CD4-positive, alpha-beta T cell (primary cell): ENCODE measurements at regions not wholly inside any gene's neighbourhood (a gene's known extent, or its start where the extent isn't known, plus 50 kb on each side); places are given as distances from the start of the nearest gene placed in this dataset.

Experiments used
- ATAC-seq: fragments of 200-7000 bp; cut with Tn5 transposase; one replicate; pipeline ENCODE4 v1.10.0; 2022; ENCODE audit warnings: mild to moderate bottlenecking; ENCODE audit not compliant: poor library complexity
- CTCF ChIA-PET: fragments of 350-600 bp; sonication (Branson Sonifier 250); formaldehyde crosslinking; loops from one replicate; lab custom pipeline; 2021; ENCODE audit warnings: antibody characterized with exemption, inconsistent platforms; lab: Charles Lee
- POLR2A ChIA-PET: fragments of 350-600 bp; sonication (Branson Sonifier 250); formaldehyde crosslinking; loops from one replicate; lab custom pipeline; 2021; ENCODE audit warnings: antibody characterized with exemption, inconsistent platforms; lab: Charles Lee
- DNase-seq, 14 experiments: peaks; one replicate each; pipeline ENCODE4 v3.0.0-alpha.2; 2013 to 2020; ENCODE audit warnings: mixed read lengths in 2 of 14
- H3K27ac ChIP-seq, 2 donors: one replicate each; pipeline versions ENCODE4 v1.5.1 to v1.7.0; 2013; ENCODE audit warnings: low read length in 2 of 2, low read depth in 1 of 2, mild to moderate bottlenecking in 1 of 2
- H3K27me3 ChIP-seq, 2 experiments: 1 replicate in 1 of 2; 2 replicates in 1 of 2; pipeline versions ENCODE4 v1.6.1 to v1.7.0; 2013; ENCODE audit warnings: low read length in 2 of 2, control low read depth in 1 of 2, mild to moderate bottlenecking in 1 of 2, moderate library complexity in 1 of 2; ENCODE audit not compliant: insufficient read depth in 2 of 2, control insufficient read depth in 1 of 2
- H3K36me3 ChIP-seq: one replicate; pipeline ENCODE4 v1.6.1; 2013; ENCODE audit warnings: low read length, control low read depth; ENCODE audit not compliant: insufficient read depth
- H3K4me1 ChIP-seq: one replicate; pipeline ENCODE4 v1.6.1; 2013; ENCODE audit warnings: low read length, control low read depth; ENCODE audit not compliant: insufficient read depth
- H3K4me3 ChIP-seq: one replicate; pipeline ENCODE4 v1.5.1; 2013; ENCODE audit warnings: mild to moderate bottlenecking, low read length, moderate library complexity
- H3K9me3 ChIP-seq, 2 experiments: 1 replicate in 1 of 2; 2 replicates in 1 of 2; pipeline versions ENCODE4 v1.6.1 to v1.7.0; 2013; ENCODE audit warnings: low read length in 2 of 2, mild to moderate bottlenecking in 2 of 2, control low read depth in 1 of 2, moderate library complexity in 1 of 2; ENCODE audit not compliant: control insufficient read depth in 1 of 2, insufficient read depth in 1 of 2
- H3K27ac Mint-ChIP-seq: one replicate; pipeline ENCODE4 v1.8.0; 2020; ENCODE audit warnings: mixed read lengths
- H3K27me3 Mint-ChIP-seq: one replicate; pipeline ENCODE4 v1.8.0; 2021; ENCODE audit warnings: mixed read lengths
- H3K36me3 Mint-ChIP-seq: one replicate; pipeline ENCODE4 v1.8.0; 2021; ENCODE audit warnings: low read depth, mixed read lengths
- H3K4me1 Mint-ChIP-seq: one replicate; pipeline ENCODE4 v1.8.0; 2021; ENCODE audit warnings: low read depth, mixed read lengths
- H3K4me3 Mint-ChIP-seq: one replicate; pipeline ENCODE4 v1.8.0; 2020; ENCODE audit warnings: mild to moderate bottlenecking, mixed read lengths
- H3K9me3 Mint-ChIP-seq: one replicate; pipeline ENCODE4 v1.8.0; 2020; ENCODE audit warnings: mixed read lengths
- intact Hi-C, 2 experiments: fragments of 100-400 bp; cut with DNase I in 1 of 2; cut with micrococcal nuclease in 1 of 2; formaldehyde crosslinking; loops; one replicate each; pipeline versions ENCODE4 v1.15.1 to v1.9.0; 2023 to 2025; cut with DNase I, micrococcal nuclease
- TF ChIP-seq, protein P1 (sequence below): fragments of 200-600 bp; IDR thresholded peaks from one replicate; pipeline ENCODE4 v1.8.0; 2022; ENCODE audit warnings: antibody characterized with exemption, mild to moderate bottlenecking

DNA sequence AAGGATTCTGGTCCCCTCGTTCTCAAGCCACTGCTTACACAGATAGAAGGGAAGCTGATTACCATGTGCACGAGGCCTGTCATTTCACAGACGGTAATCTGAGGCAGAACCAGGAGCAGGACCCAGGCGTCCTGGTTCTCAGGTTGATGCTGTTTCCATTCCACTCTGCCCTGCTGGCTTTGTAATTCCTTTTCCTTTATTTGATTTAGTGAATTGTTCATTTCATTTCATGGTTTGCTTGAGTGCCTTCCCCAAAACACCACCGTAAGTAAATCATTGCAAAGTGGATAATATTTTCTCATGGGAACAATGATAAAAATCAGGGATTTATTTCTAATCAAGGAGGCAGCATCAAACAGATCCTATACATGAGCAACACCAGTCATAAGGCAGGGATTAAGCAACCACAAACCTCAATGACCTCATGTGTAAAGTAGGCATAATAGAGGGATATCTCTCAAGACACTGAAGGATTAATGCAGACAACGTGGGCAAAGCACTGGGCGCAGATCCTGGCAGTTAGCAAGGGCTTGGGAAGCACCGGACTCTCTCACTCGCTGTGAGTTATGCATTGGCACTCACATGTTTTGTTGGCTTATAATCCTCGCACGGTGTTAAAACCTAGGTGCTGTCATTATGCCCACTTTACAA lies 229.5 kb upstream of the FOXQ1 start:
- CTCF ChIA-PET: no interaction called here
- H3K4me3 ChIP-seq: no peak overlapping the region
- H3K27me3 ChIP-seq: peaks cover 0 to 6% of the 10 kb centered on the region in 2 experiments
- intact Hi-C loops: no loop called here
- H3K9me3 ChIP-seq: peaks cover 0 to 8% of the 10 kb centered on the region in 2 experiments
- TF ChIP-seq, protein P1, sequence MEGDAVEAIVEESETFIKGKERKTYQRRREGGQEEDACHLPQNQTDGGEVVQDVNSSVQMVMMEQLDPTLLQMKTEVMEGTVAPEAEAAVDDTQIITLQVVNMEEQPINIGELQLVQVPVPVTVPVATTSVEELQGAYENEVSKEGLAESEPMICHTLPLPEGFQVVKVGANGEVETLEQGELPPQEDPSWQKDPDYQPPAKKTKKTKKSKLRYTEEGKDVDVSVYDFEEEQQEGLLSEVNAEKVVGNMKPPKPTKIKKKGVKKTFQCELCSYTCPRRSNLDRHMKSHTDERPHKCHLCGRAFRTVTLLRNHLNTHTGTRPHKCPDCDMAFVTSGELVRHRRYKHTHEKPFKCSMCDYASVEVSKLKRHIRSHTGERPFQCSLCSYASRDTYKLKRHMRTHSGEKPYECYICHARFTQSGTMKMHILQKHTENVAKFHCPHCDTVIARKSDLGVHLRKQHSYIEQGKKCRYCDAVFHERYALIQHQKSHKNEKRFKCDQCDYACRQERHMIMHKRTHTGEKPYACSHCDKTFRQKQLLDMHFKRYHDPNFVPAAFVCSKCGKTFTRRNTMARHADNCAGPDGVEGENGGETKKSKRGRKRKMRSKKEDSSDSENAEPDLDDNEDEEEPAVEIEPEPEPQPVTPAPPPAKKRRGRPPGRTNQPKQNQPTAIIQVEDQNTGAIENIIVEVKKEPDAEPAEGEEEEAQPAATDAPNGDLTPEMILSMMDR: no peak
- Mint-ChIP-seq H3K4me1 (no peaks in the 10 kb centered on the region), H3K4me3 (no peak overlapping the region), H3K36me3 (no peaks in the 10 kb centered on the region), H3K27ac (no peak overlapping the region), H3K27me3 (peaks cover 20% of the 10 kb centered on the region), H3K9me3 (no peaks in the 10 kb centered on the region)
- H3K4me1 ChIP-seq: no peaks in the 10 kb centered on the region
- DNase-seq: no peak
- no peak overlapping the region for H3K27ac ChIP-seq
- POLR2A ChIA-PET: no interaction called here
- ATAC-seq: no peak
- H3K36me3 ChIP-seq: no peaks in the 10 kb centered on the region

GRCh38 chr6:1081551-1082284 lies 230.2 kb upstream of the FOXQ1 start:
- Histone ChIP-seq H3K36me3 (no peaks in the 10 kb centered on the region), H3K4me3 (no peak overlapping the region), H3K27me3 (peaks cover 0 to under 1% of the 10 kb centered on the region in 2 experiments), H3K9me3 (peaks cover 0 to 8% of the 10 kb centered on the region in 2 experiments), H3K27ac (no peak overlapping the region), H3K4me1 (no peaks in the 10 kb centered on the region)
- intact Hi-C loops: no loop called here
- CTCF ChIA-PET: no interaction called here
- Mint-ChIP-seq H3K27ac (no peak overlapping the region), H3K36me3 (no peaks in the 10 kb centered on the region), H3K4me1 (no peaks in the 10 kb centered on the region), H3K4me3 (no peak overlapping the region), H3K27me3 (peaks cover 20% of the 10 kb centered on the region), H3K9me3 (no peaks in the 10 kb centered on the region)
- DNase-seq: no peak
- TF ChIP-seq, protein P1: no peak
- POLR2A ChIA-PET: no interaction called here
- no peak for ATAC-seq

DNA sequence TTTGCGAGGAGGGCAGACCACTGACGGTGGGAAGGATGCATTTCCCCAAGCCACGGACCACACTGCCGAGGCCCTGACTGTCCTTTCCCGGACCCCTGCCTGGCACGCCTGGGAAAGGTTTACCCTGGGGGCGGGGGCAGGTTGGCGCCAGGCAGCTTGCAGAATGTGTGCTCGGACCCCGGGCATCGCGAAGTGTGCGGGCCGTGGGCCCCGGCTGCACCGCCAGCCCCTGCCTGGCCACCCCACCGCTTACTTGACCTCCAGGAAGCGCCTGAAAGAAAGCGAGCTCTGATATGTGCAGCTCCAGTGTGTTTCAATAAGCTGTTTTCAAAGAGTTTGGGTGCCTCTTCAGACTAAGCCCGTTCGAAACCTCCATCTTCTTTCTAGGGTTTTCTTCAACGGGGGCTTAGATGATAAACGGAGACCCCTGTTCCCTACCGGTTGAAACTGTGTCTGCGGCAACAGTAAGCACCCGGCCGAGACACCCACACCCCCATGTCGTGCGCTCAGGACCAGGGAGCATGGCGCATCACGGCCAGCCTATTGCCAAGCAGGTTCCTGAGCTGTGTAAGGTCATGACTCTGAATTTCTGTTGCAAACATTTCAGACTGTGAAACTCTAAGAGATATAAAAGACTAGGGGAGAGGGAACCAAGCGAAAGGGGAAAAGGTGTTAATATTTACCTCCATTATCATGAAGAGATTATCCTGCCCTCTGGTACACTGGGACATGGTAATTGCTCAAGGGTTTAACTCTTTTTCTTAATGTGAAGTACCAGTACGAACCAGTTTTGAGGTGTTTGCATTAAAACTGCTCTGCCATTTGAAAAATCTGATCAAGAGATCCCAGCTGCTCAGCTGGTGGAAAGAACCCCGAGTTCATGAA lies 231.2 kb upstream of the FOXQ1 start:
- ATAC-seq: no peak

More for the DNA sequence above, 231.2 kb upstream of the FOXQ1 start:
- Mint-ChIP-seq H3K36me3 (no peaks in the 10 kb centered on the region), H3K4me1 (no peaks in the 10 kb centered on the region), H3K9me3 (no peaks in the 10 kb centered on the region), H3K27ac (no peak overlapping the region), H3K27me3 (peaks cover 21% of the 10 kb centered on the region), H3K4me3 (no peak overlapping the region)
- ChIA-PET CTCF (no interaction called here), POLR2A (no interaction called here)
- Histone ChIP-seq H3K4me3 (no peak overlapping the region), H3K4me1 (no peaks in the 10 kb centered on the region), H3K36me3 (no peaks in the 10 kb centered on the region), H3K9me3 (peaks cover 0 to 8% of the 10 kb centered on the region in 2 experiments), H3K27ac (no peak overlapping the region), H3K27me3 (no peaks in the 10 kb centered on the region)
- intact Hi-C loops: no loop called here
- no peak for DNase-seq
- TF ChIP-seq, protein P1: no peak
